ENCODE measurements at regions not wholly inside any gene's neighbourhood (a gene's known extent, or its start where the extent isn't known, plus 50 kb on each side); places are given as distances from the start of the nearest gene placed in this dataset.

- DNase-seq (no peak), ATAC-seq (ENCODE audit: low FRiP score in 2 of 2) (no peak)
- H3K27me3 ChIP-seq = no peaks in the 10 kb centered on the region
- 87 to 90% methylated on average over 3 of the region's 3 CpGs for WGBS, 2 donors
- no peaks in the 10 kb centered on the region for H3K9me3 ChIP-seq
- no peak overlapping the region for H3K27ac ChIP-seq
- H3K36me3 ChIP-seq = no peaks in the 10 kb centered on the region
- no peak overlapping the region for H3K4me3 ChIP-seq
- no peaks in the 10 kb centered on the region for H3K4me1 ChIP-seq
- TF ChIP-seq CTCF (IDR thresholded peaks at IDR 0.05) (no peak), EP300 (IDR thresholded peaks at IDR 0.05) (no peak), POLR2A (IDR thresholded peaks at IDR 0.05) (no peak), POLR2AphosphoS5 (IDR thresholded peaks at IDR 0.05) (no peak)
These were observed 915.3 kb upstream of the SLITRK6 start for GRCh38 chr13:86714495-86714894.

DNA sequence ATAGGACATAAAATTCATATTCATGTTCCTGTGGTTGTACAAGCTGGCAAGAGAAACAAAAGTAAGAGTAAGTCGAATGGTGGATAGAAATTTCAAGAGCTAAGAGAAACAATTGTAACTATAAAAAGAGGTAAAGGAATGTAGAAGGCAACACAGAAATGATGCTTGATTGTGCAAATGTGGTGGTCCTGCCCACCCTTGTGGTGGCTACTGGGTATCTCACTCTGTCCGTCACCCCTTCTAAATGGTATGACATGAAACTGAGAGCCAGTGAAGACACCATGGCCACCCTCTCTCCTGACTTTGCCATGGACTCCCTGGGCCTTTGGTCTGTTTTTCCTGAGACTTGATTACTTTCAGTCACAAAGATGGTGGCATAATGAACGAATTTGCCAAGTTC lies 925.9 kb upstream of the SLITRK6 start:
- H3K27me3 ChIP-seq = no peaks in the 10 kb centered on the region
- no peak overlapping the region for H3K4me3 ChIP-seq
- H3K27ac ChIP-seq = no peak overlapping the region
- WGBS, 2 donors = 55 to 65% methylated on average over 3 of the region's 3 CpGs
- H3K36me3 ChIP-seq = no peaks in the 10 kb centered on the region
- H3K9me3 ChIP-seq = no peaks in the 10 kb centered on the region
- no peak for DNase-seq
- no peak for TF ChIP-seq POLR2AphosphoS5 (IDR thresholded peaks at IDR 0.05)
- no peak for TF ChIP-seq CTCF (IDR thresholded peaks at IDR 0.05)
- no peak for TF ChIP-seq POLR2A (IDR thresholded peaks at IDR 0.05)
- no peak for TF ChIP-seq EP300 (IDR thresholded peaks at IDR 0.05)
- ATAC-seq (ENCODE audit: low FRiP score in 2 of 2) = no peak
- H3K4me1 ChIP-seq = no peaks in the 10 kb centered on the region

DNA sequence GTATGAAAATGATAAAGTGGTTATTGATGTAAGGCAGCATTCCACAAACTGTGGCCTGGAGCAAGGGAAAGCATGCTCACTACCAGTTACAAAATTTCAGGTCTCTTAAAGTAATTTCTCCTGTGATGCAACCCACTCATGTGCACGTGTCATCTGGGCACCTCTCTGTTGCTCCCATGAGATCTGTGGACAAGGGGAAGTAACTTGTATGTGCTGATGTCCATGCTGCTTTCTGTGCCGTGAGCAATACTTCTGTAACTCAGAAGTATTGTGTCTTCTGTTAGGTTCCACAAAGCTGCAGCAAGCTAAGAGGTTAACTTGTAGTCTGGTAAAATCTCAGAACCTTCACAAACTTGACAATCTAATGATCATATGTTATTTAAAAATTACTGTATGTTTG lies 930.0 kb upstream of the SLITRK6 start:
- ATAC-seq (ENCODE audit: low FRiP score in 2 of 2) (no peak), DNase-seq (no peak)
- Histone ChIP-seq H3K4me1 (no peaks in the 10 kb centered on the region), H3K27ac (no peak overlapping the region), H3K4me3 (no peak overlapping the region), H3K36me3 (no peaks in the 10 kb centered on the region), H3K9me3 (no peaks in the 10 kb centered on the region), H3K27me3 (no peaks in the 10 kb centered on the region)
- 50 to 53% methylated on average over 2 of the region's 2 CpGs for WGBS, 2 donors
- TF ChIP-seq POLR2AphosphoS5 (IDR thresholded peaks at IDR 0.05) (no peak), CTCF (IDR thresholded peaks at IDR 0.05) (no peak), EP300 (IDR thresholded peaks at IDR 0.05) (no peak), POLR2A (IDR thresholded peaks at IDR 0.05) (no peak)

DNA sequence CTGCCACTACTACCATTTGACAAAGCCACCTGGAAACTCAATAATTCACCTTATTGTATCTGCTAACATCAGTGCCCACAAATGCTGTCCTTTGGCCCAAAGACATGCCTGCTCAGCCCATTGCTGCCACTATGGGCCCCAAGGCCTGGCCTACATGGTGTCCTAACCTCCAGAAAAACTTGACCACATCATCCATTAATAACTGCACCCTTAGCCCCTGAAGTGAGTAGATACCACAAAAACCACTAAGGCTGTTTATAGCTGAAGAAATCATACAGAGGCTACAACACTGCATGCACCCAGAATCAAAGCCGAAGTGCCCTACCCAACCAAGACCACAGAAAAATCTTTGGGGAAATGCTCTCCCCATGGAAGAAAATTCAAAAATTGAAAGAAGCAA lies 932.8 kb upstream of the SLITRK6 start:
- no peak for TF ChIP-seq CTCF (IDR thresholded peaks at IDR 0.05)
- no peak for TF ChIP-seq POLR2AphosphoS5 (IDR thresholded peaks at IDR 0.05)
- no peak for TF ChIP-seq POLR2A (IDR thresholded peaks at IDR 0.05)
- TF ChIP-seq EP300 (IDR thresholded peaks at IDR 0.05) = no peak
- DNase-seq (no peak), ATAC-seq (ENCODE audit: low FRiP score in 2 of 2) (no peak)
- no peaks in the 10 kb centered on the region for H3K4me1 ChIP-seq
- WGBS, 2 donors = 93 to 100% methylated on average over 1 of the region's 1 CpG
- no peaks in the 10 kb centered on the region for H3K36me3 ChIP-seq
- no peaks in the 10 kb centered on the region for H3K9me3 ChIP-seq
- H3K27me3 ChIP-seq = no peaks in the 10 kb centered on the region
- H3K27ac ChIP-seq = no peak overlapping the region
- no peak overlapping the region for H3K4me3 ChIP-seq

DNA sequence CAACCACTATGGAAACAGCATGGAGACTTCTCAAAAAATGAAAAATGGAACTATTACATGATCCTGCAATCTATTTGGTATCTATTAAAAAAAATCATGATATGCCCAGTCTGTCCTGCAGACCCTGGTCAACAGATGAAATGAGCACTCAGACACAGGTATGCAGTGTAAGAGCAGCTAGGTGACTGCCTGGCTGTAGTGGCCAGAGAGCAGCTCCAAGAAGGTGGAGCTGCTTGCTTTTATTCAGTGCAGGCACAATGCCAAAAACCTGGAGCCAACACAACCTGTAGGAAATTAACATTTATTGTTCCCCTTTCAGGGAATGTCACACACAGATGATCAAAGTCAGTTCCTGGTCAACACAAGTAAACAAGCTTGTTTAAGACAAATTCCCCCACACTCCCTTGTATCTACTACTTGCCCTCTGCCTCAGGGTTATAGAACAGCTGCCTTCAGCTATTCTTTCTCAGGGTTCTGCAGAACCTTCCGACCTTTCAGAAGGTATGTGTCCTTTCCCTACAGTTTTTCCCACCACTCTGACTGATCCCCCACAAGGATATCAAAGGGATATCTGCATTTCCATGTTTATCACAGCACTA lies 933.7 kb upstream of the SLITRK5 start:
- TF ChIP-seq CTCF (IDR thresholded peaks at IDR 0.05) = no peak
- no peak for TF ChIP-seq POLR2AphosphoS5 (IDR thresholded peaks at IDR 0.05)
- no peak for TF ChIP-seq POLR2A (IDR thresholded peaks at IDR 0.05)
- TF ChIP-seq EP300 (IDR thresholded peaks at IDR 0.05) = no peak
- H3K27ac ChIP-seq = no peak overlapping the region
- no peak for ATAC-seq (ENCODE audit: low FRiP score in 2 of 2)
- no peaks in the 10 kb centered on the region for H3K4me1 ChIP-seq
- H3K27me3 ChIP-seq = no peaks in the 10 kb centered on the region
- no peak overlapping the region for H3K4me3 ChIP-seq
- no peaks in the 10 kb centered on the region for H3K9me3 ChIP-seq
- no peak for DNase-seq
- WGBS, 2 donors = 68 to 74% methylated on average over 1 of the region's 1 CpG
- H3K36me3 ChIP-seq = no peaks in the 10 kb centered on the region
